Kasumi-1 (cell line): ENCODE measurements at regions not wholly inside any gene's neighbourhood (a gene's known extent, or its start where the extent isn't known, plus 50 kb on each side); places are given as distances from the start of the nearest gene placed in this dataset.
"Not testable (repeated sequence)": the region's sequence is repeated elsewhere in the genome, so short reads cannot be mapped to it uniquely, and the experiment has no call there.

Experiments used
- DNase-seq, 2 experiments: peaks; one replicate each; lab custom pipeline; 2025; lab: John Stamatoyannopoulos, UW

- no peak for DNase-seq
Observed at GRCh38 chr10:33703501-33704213, 369.2 kb upstream of the NRP1 start.

GRCh38 chr10:33698033-33698432, 363.6 kb upstream of the NRP1 start:
- no peak for DNase-seq

- no peak for DNase-seq
Observed at GRCh38 chr10:33697016-33697415, 362.5 kb upstream of the NRP1 start.

GRCh38 chr10:33695536-33695935, 361.1 kb upstream of the NRP1 start:
- DNase-seq: no peak

GRCh38 chr10:33690536-33690935, 356.1 kb upstream of the NRP1 start:
- DNase-seq: not testable (repeated sequence)

GRCh38 chr10:33688506-33688905, 354.0 kb upstream of the NRP1 start:
- DNase-seq: no peak

- DNase-seq: no peak
Observed at GRCh38 chr10:33684211-33684611, 349.7 kb upstream of the NRP1 start.

- DNase-seq: peak in 1 of 2 experiments; percentile 42
Observed at GRCh38 chr10:33681595-33681994, 347.1 kb upstream of the NRP1 start.

GRCh38 chr10:33680036-33680435, 345.6 kb upstream of the NRP1 start:
- no peak for DNase-seq

GRCh38 chr10:33676606-33677339, 342.3 kb upstream of the NRP1 start:
- no peak for DNase-seq

GRCh38 chr10:33674986-33675599, 340.6 kb upstream of the NRP1 start:
- DNase-seq: no peak

- no peak for DNase-seq
Observed at GRCh38 chr10:33674491-33674890, 340.0 kb upstream of the NRP1 start.

GRCh38 chr10:33673839-33674415, 339.5 kb upstream of the NRP1 start:
- no peak for DNase-seq

GRCh38 chr10:33669904-33670303, 335.4 kb upstream of the NRP1 start:
- no peak for DNase-seq

GRCh38 chr10:33666686-33667480, 332.4 kb upstream of the NRP1 start:
- DNase-seq: peak; percentile 65 to 66

- no peak for DNase-seq
Observed at GRCh38 chr10:33665501-33665900, 331.0 kb upstream of the NRP1 start.

- no peak for DNase-seq
Observed at GRCh38 chr10:33664070-33664469, 329.6 kb upstream of the NRP1 start.

GRCh38 chr10:33661580-33662336, 327.3 kb upstream of the NRP1 start:
- DNase-seq: peak; percentile 99 to 100

- no peak for DNase-seq
Observed at GRCh38 chr10:33660329-33660728, 325.9 kb upstream of the NRP1 start.

GRCh38 chr10:33657913-33658312, 323.4 kb upstream of the NRP1 start:
- no peak for DNase-seq
